PFSK-1 (cell line): ENCODE measurements at regions not wholly inside any gene's neighbourhood (a gene's known extent, or its start where the extent isn't known, plus 50 kb on each side); places are given as distances from the start of the nearest gene placed in this dataset.

ENCODE experiments used
- FOXP2 ChIP-seq: optimal IDR thresholded peaks from 2 replicates; pipeline ENCODE3; 2011; ENCODE audit warnings: borderline replicate concordance, control low read depth, inconsistent platforms; ENCODE audit not compliant: insufficient read depth; ENCODE audit errors: extremely low read length, extremely low read depth
- POLR2AphosphoS5 ChIP-seq: IDR thresholded peaks from 2 replicates; pipeline ENCODE4 v1.6.1; 2012; ENCODE audit warnings: low read depth, mild to moderate bottlenecking, control low read depth, low read length, moderate library complexity
- SIN3A ChIP-seq: IDR thresholded peaks from 2 replicates; pipeline ENCODE4 v1.6.1; 2012; ENCODE audit warnings: mild to moderate bottlenecking, low read length, moderate library complexity, borderline replicate concordance; ENCODE audit not compliant: insufficient read depth
- TAF1 ChIP-seq: IDR thresholded peaks from 2 replicates; pipeline ENCODE4 v1.6.1; 2012; ENCODE audit warnings: low read length, control low read depth, borderline replicate concordance; ENCODE audit not compliant: insufficient read depth
- TF ChIP-seq, protein P1 (sequence below), 2 experiments: IDR thresholded peaks; 2 replicates each; pipeline versions ENCODE4 v1.6.1 to v1.8.0; 2011 to 2012; ENCODE audit warnings: low read depth in 2 of 2, low read length in 2 of 2, control low read depth in 1 of 2, inconsistent platforms in 1 of 2, mild to moderate bottlenecking in 1 of 2, moderate library complexity in 1 of 2; ENCODE audit not compliant: insufficient read depth in 1 of 2

- peak; percentile 78; the same call in 1 of the 2 replicates for TF ChIP-seq SIN3A
- no peak for TF ChIP-seq POLR2AphosphoS5
Observed at GRCh38 chr7:130913639-130914553, 179.9 kb upstream of the KLF14 start.

DNA sequence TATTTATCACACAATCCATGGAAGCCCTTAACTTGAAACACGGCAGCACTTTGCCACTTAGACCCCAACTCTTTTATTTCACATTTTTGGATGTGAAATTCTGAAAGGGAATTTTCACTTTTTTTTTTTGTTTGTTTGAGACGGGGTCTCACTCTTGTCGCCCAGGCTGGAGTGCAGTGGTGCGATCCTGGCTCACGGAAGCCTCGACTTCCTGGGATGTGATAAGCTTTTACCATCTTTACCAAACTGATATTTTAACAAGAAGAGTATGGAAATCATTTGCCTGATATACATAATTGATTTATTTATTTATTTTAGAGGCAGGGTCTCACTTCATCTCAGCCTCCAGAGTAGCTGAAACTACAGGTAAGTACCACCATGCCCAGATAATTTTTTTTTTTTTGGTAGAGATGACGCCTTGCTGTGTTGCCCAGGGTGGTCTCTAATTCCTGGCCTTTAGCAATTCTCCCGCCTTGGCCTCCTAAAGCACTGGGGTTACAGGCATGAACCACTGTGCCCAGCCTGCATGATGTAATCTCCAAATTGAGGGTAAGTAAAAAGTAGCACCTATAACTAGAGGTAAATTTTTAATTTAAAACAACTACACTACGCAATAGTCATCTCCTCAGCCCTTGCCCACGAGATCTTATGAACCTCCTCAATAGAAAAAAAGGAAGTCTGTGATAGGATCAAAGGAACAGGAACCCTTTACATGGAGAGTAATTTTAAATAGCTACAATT, 180.7 kb upstream of the KLF14 start:
- TF ChIP-seq FOXP2, result no peak
- TF ChIP-seq, protein P1, sequence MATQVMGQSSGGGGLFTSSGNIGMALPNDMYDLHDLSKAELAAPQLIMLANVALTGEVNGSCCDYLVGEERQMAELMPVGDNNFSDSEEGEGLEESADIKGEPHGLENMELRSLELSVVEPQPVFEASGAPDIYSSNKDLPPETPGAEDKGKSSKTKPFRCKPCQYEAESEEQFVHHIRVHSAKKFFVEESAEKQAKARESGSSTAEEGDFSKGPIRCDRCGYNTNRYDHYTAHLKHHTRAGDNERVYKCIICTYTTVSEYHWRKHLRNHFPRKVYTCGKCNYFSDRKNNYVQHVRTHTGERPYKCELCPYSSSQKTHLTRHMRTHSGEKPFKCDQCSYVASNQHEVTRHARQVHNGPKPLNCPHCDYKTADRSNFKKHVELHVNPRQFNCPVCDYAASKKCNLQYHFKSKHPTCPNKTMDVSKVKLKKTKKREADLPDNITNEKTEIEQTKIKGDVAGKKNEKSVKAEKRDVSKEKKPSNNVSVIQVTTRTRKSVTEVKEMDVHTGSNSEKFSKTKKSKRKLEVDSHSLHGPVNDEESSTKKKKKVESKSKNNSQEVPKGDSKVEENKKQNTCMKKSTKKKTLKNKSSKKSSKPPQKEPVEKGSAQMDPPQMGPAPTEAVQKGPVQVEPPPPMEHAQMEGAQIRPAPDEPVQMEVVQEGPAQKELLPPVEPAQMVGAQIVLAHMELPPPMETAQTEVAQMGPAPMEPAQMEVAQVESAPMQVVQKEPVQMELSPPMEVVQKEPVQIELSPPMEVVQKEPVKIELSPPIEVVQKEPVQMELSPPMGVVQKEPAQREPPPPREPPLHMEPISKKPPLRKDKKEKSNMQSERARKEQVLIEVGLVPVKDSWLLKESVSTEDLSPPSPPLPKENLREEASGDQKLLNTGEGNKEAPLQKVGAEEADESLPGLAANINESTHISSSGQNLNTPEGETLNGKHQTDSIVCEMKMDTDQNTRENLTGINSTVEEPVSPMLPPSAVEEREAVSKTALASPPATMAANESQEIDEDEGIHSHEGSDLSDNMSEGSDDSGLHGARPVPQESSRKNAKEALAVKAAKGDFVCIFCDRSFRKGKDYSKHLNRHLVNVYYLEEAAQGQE (IDR thresholded peaks at IDR 0.05; ENCODE audit: insufficient read depth in 1 of 2, low read depth in 2 of 2, low read length in 2 of 2), result no peak
- TF ChIP-seq TAF1, result no peak
- TF ChIP-seq SIN3A, result no peak
- no peak for TF ChIP-seq POLR2AphosphoS5

GRCh38 chr7:130917669-130918128, 183.7 kb upstream of the KLF14 start:
- TF ChIP-seq, protein P1 (IDR thresholded peaks at IDR 0.05; ENCODE audit: insufficient read depth in 1 of 2, low read depth in 2 of 2, low read length in 2 of 2), result no peak
- TF ChIP-seq TAF1 (no peak), POLR2AphosphoS5 (no peak)

GRCh38 chr7:130918129-130919052, 184.4 kb upstream of the KLF14 start:
- TF ChIP-seq FOXP2 (no peak), POLR2AphosphoS5 (no peak), SIN3A (no peak), TAF1 (no peak)
- TF ChIP-seq, protein P1 (IDR thresholded peaks at IDR 0.05; ENCODE audit: insufficient read depth in 1 of 2, low read depth in 2 of 2, low read length in 2 of 2), result no peak
